ENCODE measurements at regions not wholly inside any gene's neighbourhood (a gene's known extent, or its start where the extent isn't known, plus 50 kb on each side); places are given as distances from the start of the nearest gene placed in this dataset.

GRCh38 chrY:15814241-15814640 is 1289.9 kb downstream of the NLGN4Y start:
- TF ChIP-seq SIN3A (IDR thresholded peaks at IDR 0.05; ENCODE audit: borderline replicate concordance, insufficient read depth, low read length) (no peak), POLR2AphosphoS5 (IDR thresholded peaks at IDR 0.05; ENCODE audit: low read depth, low read length) (no peak)

Measured in PFSK-1 (cell line).